Uterus (tissue), 2 donors: ENCODE measurements at regions not wholly inside any gene's neighbourhood (a gene's known extent, or its start where the extent isn't known, plus 50 kb on each side); places are given as distances from the start of the nearest gene placed in this dataset.

Experiments used
- CTCF ChIP-seq, 4 experiments: fragments of 200-600 bp in 2 of 4; fragments of 450-650 bp in 2 of 4; sonication (generic) in 2 of 4; IDR thresholded peaks; one replicate each; pipeline ENCODE4 v1.5.1; 2016 to 2019; ENCODE audit warnings: antibody characterized with exemption in 4 of 4, mild to moderate bottlenecking in 2 of 4, moderate library complexity in 1 of 4
- POLR2A ChIP-seq, 2 donors: fragments of 450-650 bp; IDR thresholded peaks; one replicate each; pipeline ENCODE4 v1.6.1; 2016; ENCODE audit warnings: antibody characterized with exemption in 2 of 2, mild to moderate bottlenecking in 1 of 2, moderate library complexity in 1 of 2

GRCh38 chr15:92714077-92714476, 58.5 kb upstream of the FAM174B start:
- TF ChIP-seq CTCF (IDR thresholded peaks at IDR 0.05): no peak
- TF ChIP-seq POLR2A (IDR thresholded peaks at IDR 0.05): no peak
